GM06990 (cell line): ENCODE measurements at regions not wholly inside any gene's neighbourhood (a gene's known extent, or its start where the extent isn't known, plus 50 kb on each side); places are given as distances from the start of the nearest gene placed in this dataset.

Source experiments
- DNase-seq: peaks from one replicate; pipeline ENCODE4 v3.0.0-alpha.2; 2011; ENCODE audit not compliant: insufficient read length; ENCODE audit errors: extremely low read depth
- H3K27me3 ChIP-seq: replicated peaks from 2 replicates; pipeline ENCODE4 v1.6.0; 2011; ENCODE audit warnings: low read length; ENCODE audit not compliant: control insufficient read depth, insufficient read depth
- H3K36me3 ChIP-seq: 2 replicates; pipeline ENCODE4 v1.5.1; 2011; ENCODE audit warnings: low read length; ENCODE audit not compliant: control insufficient read depth, insufficient read depth
- H3K4me3 ChIP-seq: replicated peaks from 2 replicates; pipeline ENCODE4 v1.5.1; 2011; ENCODE audit warnings: low read depth, mild to moderate bottlenecking, control low read depth, low read length
- TF ChIP-seq, protein P1 (sequence below): IDR thresholded peaks from 2 replicates; pipeline ENCODE4 v1.5.1; 2011; ENCODE audit warnings: low read length, control low read depth, mild to moderate bottlenecking, inconsistent platforms; ENCODE audit not compliant: insufficient read depth, poor library complexity, severe bottlenecking

- DNase-seq = no peak
- H3K27me3 ChIP-seq = peaks cover 2% of the 10 kb centered on the region
- no peak overlapping the region for H3K4me3 ChIP-seq
- TF ChIP-seq, protein P1, sequence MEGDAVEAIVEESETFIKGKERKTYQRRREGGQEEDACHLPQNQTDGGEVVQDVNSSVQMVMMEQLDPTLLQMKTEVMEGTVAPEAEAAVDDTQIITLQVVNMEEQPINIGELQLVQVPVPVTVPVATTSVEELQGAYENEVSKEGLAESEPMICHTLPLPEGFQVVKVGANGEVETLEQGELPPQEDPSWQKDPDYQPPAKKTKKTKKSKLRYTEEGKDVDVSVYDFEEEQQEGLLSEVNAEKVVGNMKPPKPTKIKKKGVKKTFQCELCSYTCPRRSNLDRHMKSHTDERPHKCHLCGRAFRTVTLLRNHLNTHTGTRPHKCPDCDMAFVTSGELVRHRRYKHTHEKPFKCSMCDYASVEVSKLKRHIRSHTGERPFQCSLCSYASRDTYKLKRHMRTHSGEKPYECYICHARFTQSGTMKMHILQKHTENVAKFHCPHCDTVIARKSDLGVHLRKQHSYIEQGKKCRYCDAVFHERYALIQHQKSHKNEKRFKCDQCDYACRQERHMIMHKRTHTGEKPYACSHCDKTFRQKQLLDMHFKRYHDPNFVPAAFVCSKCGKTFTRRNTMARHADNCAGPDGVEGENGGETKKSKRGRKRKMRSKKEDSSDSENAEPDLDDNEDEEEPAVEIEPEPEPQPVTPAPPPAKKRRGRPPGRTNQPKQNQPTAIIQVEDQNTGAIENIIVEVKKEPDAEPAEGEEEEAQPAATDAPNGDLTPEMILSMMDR = no peak
- no peaks in the 10 kb centered on the region for H3K36me3 ChIP-seq
Observed at GRCh38 chr6:167682546-167683027, 144.1 kb upstream of the AFDN start.

DNA sequence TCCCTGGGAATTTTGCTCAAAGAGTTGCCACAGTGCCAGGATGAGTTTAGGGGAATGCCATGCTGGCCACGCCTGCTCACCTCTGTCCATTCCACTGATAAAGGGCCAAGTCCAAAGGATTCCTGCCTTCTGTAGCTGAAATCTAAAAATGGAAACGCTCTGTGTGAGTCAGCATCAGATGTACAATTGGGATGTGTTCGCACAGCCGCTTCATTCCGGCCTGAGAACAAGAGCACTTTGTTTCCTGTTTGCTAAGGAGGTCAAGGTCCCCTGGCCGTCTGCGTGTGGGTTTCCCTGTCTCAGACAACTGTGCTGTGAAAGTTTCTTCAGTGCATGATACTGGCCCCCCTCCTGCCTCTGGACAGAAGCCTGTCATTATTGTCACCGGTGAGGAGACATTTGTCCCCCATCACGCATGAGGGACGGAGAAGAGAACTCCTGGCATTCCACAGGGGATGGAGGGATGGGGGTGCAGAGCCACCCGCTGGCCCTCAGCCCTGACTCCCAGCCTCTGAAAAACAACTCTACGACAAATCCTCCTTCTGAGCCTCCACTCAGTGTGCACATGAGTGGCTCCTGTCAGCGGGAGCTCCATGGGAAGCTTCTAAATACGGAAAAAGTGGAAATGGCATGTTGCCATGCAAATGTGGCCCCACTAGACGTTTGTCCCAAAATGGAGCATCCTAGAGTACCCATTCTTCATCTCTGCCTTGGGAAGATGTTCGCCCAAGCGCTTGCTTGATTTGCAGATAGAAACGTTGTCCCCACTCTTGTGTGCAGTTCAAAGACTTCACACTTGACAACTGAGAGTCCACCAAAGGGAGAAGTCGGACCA is 143.5 kb upstream of the AFDN start:
- no peak overlapping the region for H3K4me3 ChIP-seq
- TF ChIP-seq, protein P1 = no peak
- peaks cover 2% of the 10 kb centered on the region for H3K27me3 ChIP-seq
- H3K36me3 ChIP-seq = no peaks in the 10 kb centered on the region
- DNase-seq = no peak

DNA sequence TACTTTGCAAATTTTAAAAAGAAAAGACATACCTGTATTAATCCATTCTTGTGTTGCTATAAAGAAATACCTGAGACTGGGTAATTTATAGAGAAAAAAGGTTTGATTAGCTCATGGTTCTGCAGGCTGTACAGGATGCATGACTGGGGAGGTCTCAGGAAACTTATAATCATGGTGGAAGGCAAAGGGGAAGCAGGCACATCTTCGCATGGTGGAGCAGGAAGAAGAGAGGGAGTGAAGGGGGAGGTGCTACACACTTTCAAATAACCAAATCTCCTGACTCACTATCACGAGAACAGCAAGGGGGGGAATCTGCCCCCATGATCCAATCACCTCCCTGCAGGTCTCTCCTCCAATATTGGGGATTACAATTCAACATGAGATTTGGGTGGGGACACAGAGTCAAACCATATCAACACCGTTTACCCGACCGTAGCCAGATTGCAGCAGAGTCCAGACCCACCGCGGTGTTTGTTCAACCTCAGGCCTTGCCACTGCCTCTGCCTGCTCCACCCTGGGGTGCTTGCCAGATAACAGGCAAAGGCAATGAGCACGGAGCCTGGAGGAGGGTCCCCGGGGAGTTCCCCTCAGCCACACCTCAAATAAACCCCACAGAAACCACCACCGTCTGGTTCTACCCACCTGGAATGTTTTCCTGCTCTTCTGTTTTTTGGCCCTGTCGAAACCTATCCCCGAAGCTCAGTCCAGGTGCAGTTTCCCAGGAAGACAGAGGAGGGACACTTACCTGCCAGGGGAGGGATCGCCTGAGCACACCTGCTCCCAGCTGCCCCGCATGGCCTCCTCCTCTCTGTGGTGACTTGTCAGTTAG is 142.2 kb upstream of the AFDN start:
- Histone ChIP-seq H3K4me3 (no peak overlapping the region), H3K27me3 (peaks cover 2% of the 10 kb centered on the region; the same call in 1 of the 2 replicates), H3K36me3 (no peaks in the 10 kb centered on the region)
- DNase-seq = no peak
- TF ChIP-seq, protein P1 = no peak

DNA sequence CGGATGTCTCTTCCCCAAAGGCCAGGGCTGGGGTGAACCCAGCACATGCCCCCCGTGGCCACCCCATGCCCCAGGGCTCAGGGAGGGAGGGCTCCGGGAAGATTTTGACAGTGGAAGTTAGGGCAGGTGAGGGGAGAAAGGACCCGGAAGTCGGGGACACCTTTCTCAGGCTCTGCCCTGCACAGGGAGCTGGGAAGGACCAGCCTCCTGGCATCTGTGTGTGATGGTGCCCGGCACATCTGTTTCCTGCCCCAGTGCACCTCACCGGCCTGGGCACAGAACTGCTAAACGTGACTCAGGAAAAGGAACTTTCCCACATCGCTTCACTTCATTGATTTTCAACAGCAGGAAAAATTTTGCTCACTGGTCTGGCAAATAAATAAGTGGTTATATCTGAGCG is 141.1 kb upstream of the AFDN start:
- Histone ChIP-seq H3K4me3 (no peak overlapping the region), H3K27me3 (no peaks in the 10 kb centered on the region; the same call in 1 of the 2 replicates), H3K36me3 (no peaks in the 10 kb centered on the region)
- TF ChIP-seq, protein P1 = no peak
- no peak for DNase-seq

- no peak for DNase-seq
- Histone ChIP-seq H3K36me3 (no peaks in the 10 kb centered on the region), H3K4me3 (no peak overlapping the region), H3K27me3 (no peaks in the 10 kb centered on the region; the same call in 1 of the 2 replicates)
- TF ChIP-seq, protein P1 = no peak
Observed at GRCh38 chr6:167686204-167686893, 140.4 kb upstream of the AFDN start.
